ENCODE measurements at regions not wholly inside any gene's neighbourhood (a gene's known extent, or its start where the extent isn't known, plus 50 kb on each side); places are given as distances from the start of the nearest gene placed in this dataset.

- TF ChIP-seq CTCF (IDR thresholded peaks at IDR 0.05; ENCODE audit: borderline replicate concordance, extremely low read depth, low read length, poor library complexity, severe bottlenecking) = no peak
- no peak for TF ChIP-seq EZH2 (IDR thresholded peaks at IDR 0.05; ENCODE audit: borderline replicate concordance, low read depth, low read length, severe bottlenecking)
Measured at GRCh38 chr1:208772891-208773290, 528.7 kb upstream of the PLXNA2 start.

Measured in DND-41 (cell line).